Dermis microvascular lymphatic vessel endothelial cell (primary cell): ENCODE measurements at regions not wholly inside any gene's neighbourhood (a gene's known extent, or its start where the extent isn't known, plus 50 kb on each side); places are given as distances from the start of the nearest gene placed in this dataset.

Experiments
- DNase-seq, 2 donors: peaks; one replicate each; pipeline versions ENCODE4 v3.0.0 to v3.0.0-alpha.2; 2010; ENCODE audit warnings: low read depth in 2 of 2

DNA sequence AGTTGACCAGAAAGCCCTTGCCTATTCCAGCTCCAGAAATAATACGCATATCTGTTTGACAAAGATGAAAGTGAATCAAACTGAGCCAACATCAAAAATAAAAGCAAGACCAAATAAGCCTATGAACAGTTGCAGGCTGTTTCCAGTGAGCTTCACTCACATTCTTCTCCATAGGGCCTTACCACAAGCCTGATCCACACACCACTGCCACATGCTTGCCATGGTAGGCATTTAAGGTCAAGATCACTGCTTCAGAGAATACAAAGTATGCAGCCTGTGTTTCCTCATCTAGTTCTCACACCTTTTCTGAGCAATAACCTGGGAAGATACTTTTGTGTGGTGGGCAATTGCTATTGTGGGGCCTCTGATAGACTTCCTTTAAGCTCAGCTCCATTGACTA, 1060.2 kb downstream of the CDH11 start:
- no peak for DNase-seq

DNA sequence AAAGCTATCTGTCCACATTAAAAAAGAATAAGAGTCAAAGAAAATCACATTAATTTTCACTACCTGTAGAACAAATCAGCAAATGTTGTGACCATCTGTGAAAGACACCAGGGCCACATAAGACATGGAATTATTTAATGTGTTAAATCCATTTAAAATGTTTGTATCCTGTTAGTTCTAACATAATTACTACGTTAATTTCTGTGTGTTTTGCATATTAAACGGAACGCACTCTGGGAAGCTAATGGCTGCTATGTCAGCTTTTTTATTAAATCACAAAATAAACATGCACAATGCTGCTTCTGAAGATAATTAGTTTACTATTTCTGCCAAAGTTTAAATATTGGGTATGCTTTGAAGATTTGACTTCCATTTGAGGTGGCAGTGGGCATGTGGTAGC, 1061.2 kb downstream of the CDH11 start:
- no peak for DNase-seq

DNA sequence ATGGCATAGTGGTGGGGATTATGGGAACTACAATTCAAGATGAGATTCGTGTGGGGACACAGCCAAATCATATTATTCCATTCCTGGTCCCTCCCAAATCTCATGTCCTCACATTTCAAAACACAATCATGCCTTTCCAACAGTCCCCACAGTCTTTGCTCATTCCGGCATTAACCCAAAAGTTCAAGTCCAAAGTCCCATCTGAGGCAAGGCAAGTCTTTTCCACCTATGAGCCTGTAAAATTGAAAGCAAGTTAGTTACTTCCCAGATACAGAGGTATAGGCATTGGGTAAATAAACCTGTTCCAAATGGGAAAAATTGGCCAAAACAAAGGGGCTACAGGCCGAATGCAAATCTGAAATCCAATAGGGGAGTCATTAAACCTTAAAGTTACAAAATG, 1063.2 kb downstream of the CDH11 start:
- no peak for DNase-seq

DNA sequence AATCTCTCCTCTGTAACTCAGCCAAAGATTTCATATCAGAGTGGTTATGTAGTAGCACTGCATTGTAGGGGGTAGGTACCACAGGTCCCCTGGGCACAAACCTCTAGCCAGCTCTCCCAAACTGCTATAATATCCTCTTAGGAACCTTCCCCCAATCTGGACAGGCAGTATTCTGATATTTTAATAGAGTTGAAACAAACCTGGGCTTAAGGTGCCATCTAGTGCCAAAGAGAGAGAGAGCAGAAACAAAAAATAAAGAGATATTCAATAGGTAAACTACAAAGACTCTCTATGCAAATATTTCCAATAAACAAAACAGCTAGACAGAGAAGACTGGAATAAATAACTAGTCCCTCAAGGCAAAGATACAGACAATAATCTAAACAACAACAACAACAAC, 1070.0 kb downstream of the CDH11 start:
- peak in 1 of 2 donors; percentile 12 for DNase-seq

DNA sequence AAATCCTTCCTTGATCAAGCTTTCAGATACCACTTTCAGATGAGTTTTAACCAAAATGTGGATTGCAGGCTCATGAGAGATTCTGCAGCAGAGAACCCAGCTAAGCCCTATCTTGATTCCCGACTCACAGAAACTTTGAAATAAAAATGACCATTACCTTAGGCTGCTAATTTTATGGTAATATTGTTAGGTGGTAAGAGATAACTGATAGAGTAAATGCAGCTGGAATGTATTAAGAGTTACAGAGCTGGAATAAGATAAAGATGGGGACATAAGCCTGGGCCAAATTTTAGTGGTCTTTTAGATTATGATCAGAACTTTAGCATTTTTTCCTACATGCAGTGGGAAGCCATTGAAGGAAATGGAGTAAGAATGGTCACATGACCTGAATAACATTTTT, 1074.0 kb downstream of the CDH11 start:
- DNase-seq, result no peak

DNA sequence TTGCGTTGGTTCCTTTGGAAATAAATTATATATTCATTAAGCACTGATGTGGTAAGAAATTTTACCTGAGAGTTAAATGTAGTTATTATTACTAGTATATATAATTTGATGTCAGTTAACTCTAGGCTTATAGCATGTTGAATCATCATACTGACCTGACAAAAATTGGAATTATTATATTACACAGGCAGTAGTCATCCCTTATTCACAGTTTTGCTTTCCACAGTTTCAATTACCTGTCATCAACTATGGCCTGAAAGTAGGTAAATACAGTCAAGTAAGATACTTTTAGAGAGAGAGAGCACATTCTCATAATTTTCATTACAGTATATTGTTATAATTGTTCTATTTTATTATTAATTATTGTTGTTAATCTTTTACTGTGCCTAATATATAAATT, 1074.7 kb downstream of the CDH11 start:
- no peak for DNase-seq

DNA sequence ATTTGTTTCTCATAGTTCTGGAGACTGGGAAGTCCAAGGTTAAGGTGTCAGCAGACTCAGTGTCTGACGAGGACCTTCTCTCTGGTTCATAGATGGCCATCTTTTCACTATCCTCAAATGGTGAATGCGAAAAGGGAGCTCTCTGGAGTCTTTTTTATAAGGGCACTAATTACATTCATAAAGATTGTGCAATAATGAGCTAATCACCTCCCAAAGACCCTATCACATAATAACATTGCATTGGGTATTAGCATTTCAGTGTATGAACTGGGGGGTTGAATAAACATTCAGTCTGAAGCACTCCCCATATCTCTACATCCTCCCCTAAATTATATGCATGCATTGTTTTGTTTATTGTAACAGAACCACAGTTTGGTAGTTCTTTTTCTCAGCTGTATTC, 1086.5 kb downstream of the CDH11 start:
- DNase-seq, result no peak

DNA sequence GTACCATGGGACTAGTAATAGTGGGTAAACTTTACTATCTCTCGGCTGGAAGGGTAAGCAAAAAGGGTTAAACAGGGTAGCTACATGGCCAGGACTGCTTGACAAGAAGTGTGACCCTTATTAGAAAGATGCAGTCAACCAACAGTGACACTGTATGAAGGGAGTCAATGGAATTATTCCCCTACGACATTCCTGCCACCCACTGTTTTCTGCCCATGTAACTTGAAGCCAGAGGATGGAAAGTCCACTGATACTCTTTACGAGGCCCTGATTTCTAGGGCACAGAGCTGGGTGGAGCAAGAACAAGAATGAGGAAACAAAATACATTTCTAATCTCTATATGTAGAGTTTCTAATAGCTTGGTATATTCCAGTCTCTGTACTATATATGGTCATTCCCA, 1102.5 kb downstream of the CDH11 start:
- DNase-seq, result no peak

DNA sequence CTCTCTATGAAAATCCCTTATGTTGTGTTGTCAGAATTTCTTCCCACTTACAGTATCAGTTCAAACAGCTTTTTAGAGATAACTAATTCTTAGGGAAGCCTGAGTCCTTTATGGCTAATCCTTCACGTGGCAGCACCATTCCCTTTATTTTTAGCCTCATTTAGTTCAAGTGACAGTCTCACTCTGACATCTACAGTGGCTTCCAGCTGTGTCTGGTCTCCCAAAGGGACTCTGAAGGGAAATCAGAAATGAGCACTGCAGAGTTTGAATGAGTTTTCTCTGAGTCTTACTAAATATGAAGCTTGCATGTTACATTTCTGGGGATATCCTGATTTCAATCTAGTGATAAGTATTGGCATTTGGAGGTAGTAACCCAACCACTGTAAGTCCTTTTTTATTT, 1104.1 kb downstream of the CDH11 start:
- no peak for DNase-seq

DNA sequence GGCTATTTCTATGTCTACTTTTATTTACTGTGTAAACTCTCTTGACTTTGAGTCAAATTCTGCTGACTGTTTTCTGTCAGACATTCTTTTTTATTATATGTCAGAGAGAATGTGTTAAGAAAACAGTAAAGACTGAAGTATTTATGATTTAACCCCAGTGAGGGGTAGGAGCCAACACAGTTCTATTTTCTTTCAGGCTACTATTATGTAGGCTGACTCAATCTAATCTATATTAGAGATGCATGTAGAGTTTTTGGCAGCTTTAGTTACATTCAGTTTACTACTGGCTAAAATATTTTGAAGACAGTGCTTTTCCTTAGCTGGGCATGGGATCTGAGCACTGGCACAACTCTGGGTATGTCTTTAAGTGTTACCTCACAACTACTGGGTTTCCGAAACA, 1108.0 kb downstream of the CDH11 start:
- DNase-seq, result no peak

DNA sequence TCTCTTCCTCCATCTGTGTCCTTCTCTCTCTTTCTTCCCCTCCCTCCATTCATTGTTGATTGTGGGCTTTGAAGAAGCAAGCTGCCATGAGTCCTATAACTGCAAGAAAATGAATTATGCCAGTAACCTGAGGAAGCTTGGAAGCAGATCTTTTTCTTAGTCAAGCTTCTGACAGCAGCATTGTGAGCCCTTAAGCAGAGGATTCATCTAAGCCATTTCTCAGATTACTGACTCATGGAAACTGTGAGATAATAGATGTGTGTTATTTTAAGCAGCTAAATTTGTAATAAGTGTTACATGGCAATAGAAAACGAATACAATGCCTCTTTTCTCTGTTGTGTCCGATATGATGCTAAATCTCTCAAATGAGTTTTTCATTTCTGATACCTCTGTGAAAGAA, 1109.7 kb downstream of the CDH11 start:
- DNase-seq, result no peak

DNA sequence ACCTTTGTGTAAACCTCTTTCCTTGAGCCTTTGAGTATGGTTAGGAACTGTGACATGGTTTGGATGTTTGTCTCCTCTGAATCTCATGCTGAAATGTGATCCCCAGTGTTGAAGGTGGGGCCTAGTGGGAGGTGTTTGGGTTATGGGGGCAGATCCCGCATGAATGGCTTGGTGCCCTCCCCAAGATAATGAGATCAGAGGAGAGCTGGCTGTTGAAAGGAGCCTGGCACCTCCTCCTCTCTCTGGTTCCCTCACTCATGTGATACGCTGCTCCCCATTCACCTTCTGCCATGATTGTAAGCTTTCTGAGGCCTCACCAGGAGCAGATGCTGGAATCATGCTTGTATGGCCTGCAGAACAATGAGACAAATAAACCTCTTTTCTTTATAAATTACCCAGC, 1110.2 kb downstream of the CDH11 start:
- no peak for DNase-seq

DNA sequence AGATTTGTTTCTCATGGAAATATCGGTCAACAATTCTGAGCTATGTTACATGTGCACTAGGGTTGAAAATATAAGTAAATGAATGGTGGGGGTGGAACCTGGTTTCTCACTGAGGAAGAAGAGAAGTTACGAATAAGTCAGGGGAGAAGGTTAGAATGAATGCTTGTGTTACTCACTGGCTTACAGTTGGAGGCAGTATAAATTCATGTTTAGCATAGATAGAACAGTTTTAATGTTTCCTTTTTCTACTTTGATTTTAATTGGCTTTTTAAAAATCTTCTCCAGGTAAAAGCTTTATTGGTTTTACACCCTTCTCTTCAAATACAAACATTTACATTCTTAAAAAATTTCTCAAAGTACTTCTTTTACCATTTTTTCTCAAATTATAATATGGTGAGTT, 1113.7 kb downstream of the CDH11 start:
- no peak for DNase-seq

DNA sequence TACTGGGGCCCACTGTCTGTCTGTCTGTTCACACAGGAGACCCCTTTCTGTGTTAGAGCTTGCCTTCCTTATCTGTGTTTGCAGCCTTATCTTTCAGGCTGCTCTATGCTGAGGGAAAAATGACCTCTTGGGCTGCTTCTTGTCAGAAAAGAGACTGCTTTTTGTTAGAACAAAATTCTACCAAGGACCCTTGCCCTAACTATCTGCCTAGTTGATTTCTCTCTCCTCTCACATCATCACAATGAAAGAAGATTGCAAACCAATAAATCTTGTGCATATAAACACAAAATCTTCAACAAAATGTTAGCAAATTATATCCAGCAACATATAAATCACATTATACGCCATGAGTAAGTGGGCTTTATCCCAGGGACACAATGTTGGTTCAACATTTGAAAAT, 1117.7 kb downstream of the CDH11 start:
- DNase-seq, result no peak

DNA sequence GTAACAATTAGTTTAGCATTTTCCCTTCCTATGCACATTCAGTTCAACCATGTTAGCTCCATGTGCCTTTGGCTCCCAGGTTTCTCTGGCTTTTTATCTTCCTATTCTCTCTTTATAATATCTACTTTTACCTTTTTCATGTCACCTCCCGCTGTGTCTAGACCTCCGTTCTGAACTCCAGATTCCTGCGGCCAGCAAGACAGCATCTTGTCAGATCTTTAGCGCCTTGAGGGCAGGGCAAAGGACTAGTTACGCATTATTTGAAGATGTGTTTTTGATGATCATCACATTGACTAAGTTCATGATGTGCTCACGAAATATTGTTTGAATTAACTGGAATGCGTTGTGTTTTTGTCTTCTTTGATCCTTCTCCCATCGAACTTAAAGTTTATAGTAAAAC, 1126.8 kb downstream of the CDH11 start:
- DNase-seq, result no peak

DNA sequence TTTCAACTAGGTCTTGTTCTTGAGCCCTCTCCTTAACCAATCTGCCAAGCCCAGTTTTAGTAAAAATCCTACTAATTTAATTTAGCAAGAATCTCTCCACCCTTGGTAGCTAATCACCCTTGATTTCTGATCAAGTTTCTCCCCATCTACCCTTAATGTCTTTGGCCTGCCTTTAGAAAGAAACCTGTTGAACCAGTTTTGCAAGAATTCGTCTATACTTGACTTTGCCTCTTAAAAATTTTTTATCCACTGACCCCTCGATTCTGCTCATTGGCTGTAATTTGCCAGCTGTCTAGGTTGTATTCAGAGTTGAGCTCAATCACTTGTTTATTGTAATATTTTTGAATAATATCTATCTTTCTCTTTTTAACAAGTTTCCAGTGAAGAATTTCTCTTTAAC, 1138.5 kb downstream of the CDH11 start:
- no peak for DNase-seq

DNA sequence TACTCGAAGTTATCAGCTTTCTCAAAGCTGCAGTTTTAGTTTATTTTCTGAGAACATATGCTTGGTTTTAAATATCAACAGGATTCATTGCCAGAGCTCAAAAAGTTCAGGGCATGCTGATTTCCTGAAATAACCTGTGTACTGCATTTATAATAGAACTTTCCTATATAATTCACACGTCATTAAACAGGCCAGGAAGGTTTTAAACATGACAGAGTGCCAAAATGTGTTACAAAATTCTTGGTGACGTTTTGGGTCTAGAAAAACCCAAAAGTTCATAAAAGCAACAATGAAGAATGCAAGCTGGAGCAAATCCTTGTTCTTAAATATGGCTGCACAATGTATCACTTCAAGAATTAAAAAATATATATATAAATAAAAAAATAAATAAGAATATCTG, 1139.1 kb downstream of the CDH11 start:
- DNase-seq, result no peak

DNA sequence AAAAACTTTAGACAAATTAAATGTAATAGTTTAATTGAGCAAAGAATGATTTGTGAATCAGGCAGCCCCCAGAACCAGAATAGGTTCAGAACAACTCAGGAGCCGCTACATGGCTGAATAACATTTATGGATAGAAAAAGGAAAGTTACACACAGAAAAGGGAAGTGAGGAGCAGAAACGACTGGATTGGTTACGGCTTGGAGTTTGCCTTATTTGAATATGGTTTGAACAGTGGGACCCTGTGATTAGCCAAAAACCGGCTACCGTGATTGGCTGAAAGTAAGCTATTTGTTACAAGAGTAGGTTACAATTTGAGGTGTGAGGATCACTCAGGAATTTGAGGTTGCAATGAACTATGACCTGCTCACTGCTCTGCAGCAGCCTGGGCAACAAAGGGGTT, 1139.8 kb downstream of the CDH11 start:
- DNase-seq, result no peak

DNA sequence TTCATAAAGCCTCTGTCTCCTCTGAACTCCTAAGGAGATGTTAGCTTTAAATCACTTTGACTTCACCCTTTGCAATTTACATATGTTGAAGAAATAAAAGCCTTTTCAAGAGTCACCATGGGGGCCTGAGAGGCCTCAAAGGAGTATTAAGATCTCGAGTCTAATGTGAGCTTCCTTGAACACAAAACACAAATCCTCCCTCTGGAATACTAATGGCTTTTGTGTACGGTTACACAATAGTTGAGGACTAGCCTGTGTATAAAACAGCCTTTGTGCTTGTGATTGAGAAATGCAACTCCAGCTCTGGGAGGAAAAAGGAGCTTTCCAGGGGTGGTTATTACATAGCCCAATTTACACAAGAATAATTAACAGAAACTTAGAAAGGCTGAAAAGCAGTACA, 1140.2 kb downstream of the CDH11 start:
- no peak for DNase-seq

DNA sequence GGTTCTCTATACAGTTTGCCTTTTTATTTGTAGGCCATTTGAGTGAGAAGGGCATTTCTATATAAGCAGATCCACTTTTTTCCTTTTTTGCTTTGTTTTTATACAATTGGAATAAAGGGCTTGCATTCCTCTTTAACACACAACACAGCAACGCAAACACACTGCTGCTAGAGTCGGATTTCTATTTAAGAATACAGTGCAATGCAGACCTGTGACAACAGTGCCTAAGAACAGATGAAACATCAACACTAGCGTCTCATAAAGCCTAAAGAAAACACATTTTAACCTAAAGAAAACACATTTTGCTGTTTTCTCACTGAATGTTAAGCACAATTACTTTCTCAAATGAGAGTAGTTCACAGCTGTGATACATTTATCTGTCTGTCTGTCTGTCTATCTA, 1141.1 kb downstream of the CDH11 start:
- DNase-seq, result no peak

DNA sequence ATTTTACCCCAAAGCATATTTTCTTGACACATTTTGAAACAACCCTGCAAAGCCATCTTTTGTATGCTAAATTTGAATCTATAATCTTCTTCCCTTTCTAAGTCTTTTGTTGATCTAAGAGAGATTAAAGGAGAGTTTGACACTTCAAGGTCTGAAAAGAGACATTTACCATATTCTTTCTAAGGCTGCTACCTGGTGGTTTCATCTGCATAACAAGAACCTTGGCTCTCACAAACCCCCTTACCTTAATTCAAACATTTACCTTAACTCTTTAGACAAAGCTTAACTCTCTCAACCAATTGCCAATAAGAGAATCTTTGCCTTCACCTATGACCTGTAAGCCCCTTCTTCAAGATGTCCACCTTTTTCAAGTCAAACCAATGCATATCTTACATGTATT, 1143.6 kb downstream of the CDH11 start:
- no peak for DNase-seq

DNA sequence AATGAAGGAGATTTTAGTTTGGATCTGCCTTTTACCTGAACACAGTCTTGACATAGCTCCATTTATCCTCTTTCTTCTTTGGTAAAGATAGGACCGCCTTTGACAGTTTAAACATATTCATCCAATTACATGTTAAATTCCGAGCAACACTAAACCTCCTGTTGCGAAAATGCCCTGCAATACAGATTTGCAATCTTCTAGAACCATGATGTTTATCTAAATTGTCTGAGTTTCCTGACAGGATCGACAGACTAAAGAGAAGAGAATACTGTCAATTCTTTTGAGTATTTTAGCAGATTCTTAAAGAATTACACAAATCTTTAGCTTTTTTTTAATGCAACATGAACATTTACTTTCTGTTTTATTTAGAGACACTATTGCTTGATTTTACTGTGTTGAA, 1145.5 kb downstream of the CDH11 start:
- DNase-seq, result no peak

DNA sequence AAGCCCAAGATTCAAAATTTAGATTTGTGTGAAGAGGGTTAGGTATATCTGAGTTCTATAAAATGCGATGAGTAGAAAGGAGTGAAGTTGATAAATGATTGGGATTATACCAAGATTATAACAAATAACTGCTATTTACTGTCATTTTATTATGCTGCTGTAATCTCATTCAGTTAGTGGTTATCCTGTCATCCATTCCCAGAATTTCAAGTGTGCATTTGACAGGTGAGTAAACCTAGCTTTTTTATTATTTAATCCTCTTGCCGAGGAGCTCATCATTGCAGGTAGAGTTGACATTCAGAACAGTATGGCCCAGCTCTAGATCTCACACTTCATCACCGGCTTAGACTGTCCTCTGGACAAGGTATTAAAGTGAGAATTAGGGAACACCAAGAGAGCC, 1146.2 kb downstream of the CDH11 start:
- DNase-seq, result no peak

DNA sequence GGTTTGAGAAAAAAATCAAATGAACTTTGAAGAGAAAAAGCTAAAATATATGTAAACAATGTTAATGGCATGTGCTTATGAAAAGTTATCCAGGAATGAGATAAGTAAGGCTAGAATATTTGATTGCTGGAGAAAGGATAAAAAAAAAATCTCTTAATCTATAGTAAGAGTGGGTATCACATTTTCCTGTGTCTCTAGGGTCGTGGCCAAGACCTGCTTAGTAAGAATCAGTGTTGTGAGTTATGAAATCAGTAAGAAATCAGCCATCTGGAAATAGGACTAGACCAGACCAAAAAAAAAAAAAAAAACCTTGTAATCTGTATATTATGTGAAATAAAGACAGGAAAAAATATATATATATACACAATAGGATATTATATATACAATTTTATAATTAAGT, 1153.9 kb downstream of the CDH11 start:
- no peak for DNase-seq

DNA sequence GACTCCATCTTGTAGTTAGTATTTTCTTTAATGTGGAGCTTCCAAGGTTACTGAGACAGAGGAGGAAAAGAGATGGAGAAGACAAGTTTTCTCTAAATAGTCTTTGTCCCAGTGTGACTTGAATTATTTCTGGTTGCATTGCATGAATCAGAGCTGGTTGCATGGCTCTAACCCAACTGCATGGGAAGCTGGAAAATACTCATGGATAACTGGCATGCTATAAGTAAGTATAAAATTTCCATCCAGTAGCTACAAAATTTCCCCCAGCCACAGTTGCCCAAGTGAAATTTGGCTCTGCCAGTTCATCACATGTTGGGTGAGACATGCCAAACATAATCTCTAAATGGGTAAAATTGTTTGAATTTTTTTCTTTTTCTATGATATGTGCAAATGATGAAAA, 1161.5 kb downstream of the CDH11 start:
- DNase-seq, result no peak
